ENCODE measurements at regions not wholly inside any gene's neighbourhood (a gene's known extent, or its start where the extent isn't known, plus 50 kb on each side); places are given as distances from the start of the nearest gene placed in this dataset.

DNA sequence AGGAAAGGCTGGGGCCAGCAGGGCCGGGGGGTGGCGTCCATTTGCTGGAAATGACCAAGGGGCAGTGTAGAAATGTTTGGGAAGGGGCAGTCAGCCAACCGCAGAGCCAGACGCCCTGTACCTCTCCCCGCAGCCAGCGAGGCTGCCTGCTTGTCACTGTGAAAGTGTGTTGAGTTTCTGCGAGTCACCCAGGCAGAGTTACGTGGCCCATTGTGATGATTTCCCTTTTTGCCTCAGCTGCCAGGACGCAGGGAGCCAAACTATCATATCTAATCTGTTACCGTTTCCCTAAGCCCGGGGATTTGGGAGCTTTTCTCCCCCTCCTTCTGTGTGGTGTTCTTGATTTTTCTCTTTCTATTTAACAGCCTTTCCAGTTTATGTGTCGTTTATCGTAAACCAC, 67.9 kb upstream of the STX16 start:
- H3K4me1 ChIP-seq (replicated peaks in 1 of 2), result no peaks in the 10 kb centered on the region
- DNase-seq, result no peak
- no peaks in the 10 kb centered on the region for H3K36me3 ChIP-seq (replicated peaks in 1 of 2)
- no peak for TF ChIP-seq POLR2A (IDR thresholded peaks at IDR 0.05)
- TF ChIP-seq, protein P1, sequence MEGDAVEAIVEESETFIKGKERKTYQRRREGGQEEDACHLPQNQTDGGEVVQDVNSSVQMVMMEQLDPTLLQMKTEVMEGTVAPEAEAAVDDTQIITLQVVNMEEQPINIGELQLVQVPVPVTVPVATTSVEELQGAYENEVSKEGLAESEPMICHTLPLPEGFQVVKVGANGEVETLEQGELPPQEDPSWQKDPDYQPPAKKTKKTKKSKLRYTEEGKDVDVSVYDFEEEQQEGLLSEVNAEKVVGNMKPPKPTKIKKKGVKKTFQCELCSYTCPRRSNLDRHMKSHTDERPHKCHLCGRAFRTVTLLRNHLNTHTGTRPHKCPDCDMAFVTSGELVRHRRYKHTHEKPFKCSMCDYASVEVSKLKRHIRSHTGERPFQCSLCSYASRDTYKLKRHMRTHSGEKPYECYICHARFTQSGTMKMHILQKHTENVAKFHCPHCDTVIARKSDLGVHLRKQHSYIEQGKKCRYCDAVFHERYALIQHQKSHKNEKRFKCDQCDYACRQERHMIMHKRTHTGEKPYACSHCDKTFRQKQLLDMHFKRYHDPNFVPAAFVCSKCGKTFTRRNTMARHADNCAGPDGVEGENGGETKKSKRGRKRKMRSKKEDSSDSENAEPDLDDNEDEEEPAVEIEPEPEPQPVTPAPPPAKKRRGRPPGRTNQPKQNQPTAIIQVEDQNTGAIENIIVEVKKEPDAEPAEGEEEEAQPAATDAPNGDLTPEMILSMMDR (IDR thresholded peaks at IDR 0.05), result no peak
- no peaks in the 10 kb centered on the region for H3K9me3 ChIP-seq (replicated peaks in 1 of 3)
- no peak overlapping the region for H3K4me3 ChIP-seq
- WGBS, 4 donors, result 62 to 72% (median 66%) methylated on average over 12 to 13 of the region's 13 CpGs
- intact Hi-C loops (cut with DNase I), result no loop called here
- H3K27me3 ChIP-seq, result no peaks in the 10 kb centered on the region
- H3K27ac ChIP-seq, result no peak overlapping the region

DNA sequence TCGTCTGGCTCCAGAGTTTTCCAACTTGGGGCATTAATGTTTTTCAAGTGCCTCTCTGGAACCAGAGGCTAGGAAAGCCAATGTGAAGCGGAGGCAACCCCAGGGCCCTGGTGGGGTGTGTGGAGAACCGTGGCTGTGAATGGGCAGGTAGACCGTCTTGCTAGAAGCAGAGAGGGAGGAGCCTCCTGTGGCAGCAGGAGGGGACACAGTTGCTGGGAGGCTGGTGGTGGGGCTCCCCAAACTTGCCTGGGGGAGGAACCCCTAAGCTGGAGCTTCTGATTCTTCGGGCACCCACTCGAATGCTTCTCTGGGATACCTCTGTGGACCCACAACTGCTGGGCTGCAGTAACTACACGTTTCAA, 65.3 kb upstream of the APCDD1L start:
- DNase-seq, result no peak
- Histone ChIP-seq H3K36me3 (replicated peaks in 1 of 2) (no peaks in the 10 kb centered on the region), H3K9me3 (replicated peaks in 1 of 3) (no peaks in the 10 kb centered on the region), H3K4me3 (no peak overlapping the region), H3K27ac (no peak overlapping the region), H3K4me1 (replicated peaks in 1 of 2) (no peaks in the 10 kb centered on the region), H3K27me3 (peaks cover 8% of the 10 kb centered on the region)
- 70 to 92% (median 86%) methylated on average over 7 of the region's 7 CpGs for WGBS, 4 donors
- intact Hi-C loops (cut with DNase I), result no loop called here
- TF ChIP-seq, protein P1 (IDR thresholded peaks at IDR 0.05), result no peak
- TF ChIP-seq POLR2A (IDR thresholded peaks at IDR 0.05), result no peak

DNA sequence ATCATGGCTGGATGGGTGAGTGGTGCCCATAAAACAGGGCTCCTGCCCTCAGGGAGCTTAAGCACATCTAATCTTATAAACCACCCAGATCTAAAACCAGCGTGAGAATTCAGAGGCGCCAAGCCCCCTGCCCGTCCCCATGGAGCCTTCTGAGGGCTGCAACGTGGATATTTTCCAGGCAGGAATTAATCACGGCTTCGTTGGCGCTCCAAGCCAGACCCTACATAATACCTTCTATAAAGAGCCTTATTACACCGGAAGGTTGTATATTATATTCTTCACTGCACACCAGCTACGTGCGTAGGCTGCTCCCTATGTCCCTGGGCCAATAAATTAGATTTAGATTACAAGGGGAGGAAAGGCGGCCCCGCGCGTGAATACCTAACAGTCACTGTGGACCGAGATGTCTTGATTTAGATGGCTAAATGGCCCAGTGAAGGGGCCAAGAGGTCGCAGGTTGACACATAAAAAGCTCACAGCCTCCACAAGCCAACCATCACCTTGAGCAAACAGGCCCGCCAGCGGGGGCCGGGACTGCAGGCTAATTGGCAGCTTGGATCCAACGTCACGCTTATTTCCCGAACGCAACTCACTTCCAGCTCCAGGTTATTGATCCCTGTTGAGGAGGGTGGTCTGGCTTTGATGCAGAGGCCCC, 64.7 kb upstream of the APCDD1L start:
- Histone ChIP-seq H3K36me3 (replicated peaks in 1 of 2) (no peaks in the 10 kb centered on the region), H3K4me1 (replicated peaks in 1 of 2) (no peaks in the 10 kb centered on the region), H3K27ac (no peak overlapping the region), H3K27me3 (peaks cover 8% of the 10 kb centered on the region), H3K4me3 (no peak overlapping the region), H3K9me3 (replicated peaks in 1 of 3) (no peaks in the 10 kb centered on the region)
- TF ChIP-seq, protein P1 (IDR thresholded peaks at IDR 0.05), result no peak
- TF ChIP-seq POLR2A (IDR thresholded peaks at IDR 0.05), result no peak
- WGBS, 4 donors, result 71 to 79% (median 74%) methylated on average over 19 to 23 of the region's 23 CpGs
- DNase-seq, result no peak
- intact Hi-C loops (cut with DNase I), result no loop called here

GRCh38 chr20:58579069-58579818, 64.0 kb upstream of the APCDD1L start:
- no peak for DNase-seq
- Histone ChIP-seq H3K27ac (no peak overlapping the region), H3K36me3 (replicated peaks in 1 of 2) (no peaks in the 10 kb centered on the region), H3K4me1 (replicated peaks in 1 of 2) (no peaks in the 10 kb centered on the region), H3K4me3 (no peak overlapping the region), H3K27me3 (peaks cover 8% of the 10 kb centered on the region), H3K9me3 (replicated peaks in 1 of 3) (no peaks in the 10 kb centered on the region)
- intact Hi-C loops (cut with DNase I), result no loop called here
- WGBS, 4 donors, result 82 to 88% (median 86%) methylated on average over 12 to 15 of the region's 15 CpGs
- TF ChIP-seq POLR2A (IDR thresholded peaks at IDR 0.05), result no peak
- TF ChIP-seq, protein P1 (IDR thresholded peaks at IDR 0.05), result no peak
